K562 (cell line): ENCODE measurements at regions not wholly inside any gene's neighbourhood (a gene's known extent, or its start where the extent isn't known, plus 50 kb on each side); places are given as distances from the start of the nearest gene placed in this dataset.

Source experiments
- ATAC-seq: fragments of 200-7000 bp; cut with Tn5 transposase; 3 replicates; pipeline ENCODE4 v1.9.1; 2020; ENCODE audit warnings: moderate library complexity
- BruUV-seq: library from RNA; stranded (reverse); fragments of 400-500 nt; replicated peaks from 2 replicates; lab custom pipeline; 2021; lab: Mats Ljungman, UMichigan
- CTCF ChIA-PET: fragments of 300-600 bp; formaldehyde crosslinking; extraction: SDS; loops from one replicate; lab custom pipeline; 2021; ENCODE audit warnings: low intra/inter-chr PET ratio; lab: Yijun Ruan, JAX
- POLR2A ChIA-PET: fragments of 300-600, 350-650 bp; sonication (Branson Sonifier 250); formaldehyde crosslinking; extraction: SDS; loops from one replicate; lab custom pipeline; 2021; ENCODE audit warnings: antibody characterized with exemption, inconsistent platforms; lab: Yijun Ruan, JAX
- DNase-seq, 4 experiments: peaks; one replicate each; pipeline versions ENCODE4 v3.0.0 to v3.0.0-alpha.2; 2011 to 2018; ENCODE audit warnings: low spot score in 3 of 4, mixed read lengths in 3 of 4; ENCODE audit errors: extremely low read depth in 1 of 4
- FAIRE-seq: peaks from 2 replicates; lab custom pipeline; 2011; peaks lifted over from hg19 to GRCh38; lab: Jason Lieb, UNC
- H2AFZ ChIP-seq: 2 replicates; pipeline ENCODE4 v1.6.0; 2011; ENCODE audit warnings: low read depth, low read length, control low read depth, inconsistent platforms
- H3K27ac ChIP-seq: fragments of 200-600 bp; 3 replicates; pipeline ENCODE4 v1.8.0; 2011; ENCODE audit warnings: low read depth, mild to moderate bottlenecking, control low read depth, inconsistent platforms, low read length, moderate library complexity, mixed read lengths; ENCODE audit errors: extremely low read depth
- H3K27me3 ChIP-seq, 2 experiments: fragments of 300-600 bp in 1 of 2; 2 replicates in 1 of 2; 3 replicates in 1 of 2; pipeline versions ENCODE4 v1.6.0 to v1.8.0; 2011; ENCODE audit warnings: inconsistent platforms in 2 of 2, low read length in 2 of 2, mild to moderate bottlenecking in 1 of 2, mixed read lengths in 1 of 2, moderate library complexity in 1 of 2; ENCODE audit not compliant: control insufficient read depth in 2 of 2, insufficient read depth in 2 of 2
- H3K36me3 ChIP-seq: fragments of 300-600 bp; 3 replicates; pipeline ENCODE4 v1.8.0; 2011; ENCODE audit warnings: mild to moderate bottlenecking, low read length, inconsistent platforms; ENCODE audit not compliant: control insufficient read depth, insufficient read depth
- H3K4me1 ChIP-seq, 2 experiments: fragments of 200-600 bp in 1 of 2; replicated peaks in 1 of 2; 2 replicates in 1 of 2; 3 replicates in 1 of 2; pipeline versions ENCODE4 v1.5.1 to v1.8.0; 2011; ENCODE audit warnings: inconsistent platforms in 2 of 2, low read length in 2 of 2, mild to moderate bottlenecking in 1 of 2, mixed read lengths in 1 of 2, moderate library complexity in 1 of 2; ENCODE audit not compliant: control insufficient read depth in 2 of 2, insufficient read depth in 2 of 2
- H3K4me2 ChIP-seq: 2 replicates; pipeline ENCODE4 v1.6.1; 2011; ENCODE audit warnings: low read length, control low read depth, inconsistent platforms, mixed read lengths; ENCODE audit not compliant: insufficient read depth
- H3K4me3 ChIP-seq: fragments of 200-600 bp; sonication (generic), shearing (Covaris generic); 2 replicates; pipeline ENCODE4 v1.5.1; 2016; ENCODE audit warnings: control low read depth, inconsistent platforms
- H3K79me2 ChIP-seq: fragments of 200-600 bp; 3 replicates; pipeline ENCODE4 v1.8.0; 2011; ENCODE audit warnings: low read length, inconsistent platforms; ENCODE audit not compliant: control insufficient read depth, insufficient read depth
- H3K9ac ChIP-seq, 2 experiments: 2 replicates each; pipeline versions ENCODE4 v1.6.0 to v1.6.1; 2011; ENCODE audit warnings: low read depth in 2 of 2, low read length in 2 of 2, control low read depth in 1 of 2, inconsistent platforms in 1 of 2, mild to moderate bottlenecking in 1 of 2, mixed read lengths in 1 of 2; ENCODE audit not compliant: insufficient read depth in 1 of 2
- H3K9me1 ChIP-seq: one replicate; pipeline ENCODE4 v1.6.0; 2011; ENCODE audit warnings: inconsistent platforms, mild to moderate bottlenecking, low read length, moderate library complexity; ENCODE audit not compliant: control insufficient read depth, insufficient read depth
- H3K9me3 ChIP-seq: replicated peaks from 2 replicates; pipeline ENCODE4 v1.5.1; 2011; ENCODE audit warnings: low read depth, low read length, inconsistent platforms; ENCODE audit not compliant: control insufficient read depth, insufficient read depth
- H4K20me1 ChIP-seq: replicated peaks from 2 replicates; pipeline ENCODE4 v1.6.1; 2011; ENCODE audit warnings: low read length, inconsistent platforms, mixed read lengths; ENCODE audit not compliant: control insufficient read depth, insufficient read depth
- CC2D1A ChIP-seq: fragments of 450-650 bp; IDR thresholded peaks from 2 replicates; pipeline ENCODE4 v1.6.1; 2017; ENCODE audit warnings: mild to moderate bottlenecking
- EP400 ChIP-seq: fragments of 450-650 bp; IDR thresholded peaks from 2 replicates; pipeline ENCODE4 v1.6.1; 2017; ENCODE audit warnings: antibody characterized with exemption, mild to moderate bottlenecking, moderate library complexity
- FOXA3 ChIP-seq, 2 experiments: fragments of 450-650 bp in 1 of 2; sonication (generic) in 1 of 2; formaldehyde crosslinking; IDR thresholded peaks in 1 of 2; conservative IDR thresholded peaks in 1 of 2; 2 replicates each; pipeline versions ENCODE4 v1.4.0 to v1.8.0; 2020 to 2022; ENCODE audit warnings: mild to moderate bottlenecking in 2 of 2, missing genetic modification reagents in 1 of 2
- MAFG ChIP-seq: fragments of 450-650 bp; conservative IDR thresholded peaks from 2 replicates; pipeline ENCODE4 v1.6.1; 2016; ENCODE audit warnings: missing genetic modification characterization, missing compliant biosample characterization
- MEF2A ChIP-seq: IDR thresholded peaks from 2 replicates; pipeline ENCODE4 v1.6.1; 2011; ENCODE audit warnings: low read depth, mild to moderate bottlenecking, low read length, moderate library complexity; ENCODE audit not compliant: control insufficient read depth
- NR2C2 ChIP-seq, 2 experiments: fragments of 200-800 bp in 1 of 2; sonication (Bioruptor generic) in 1 of 2; sonication (generic) in 1 of 2; formaldehyde crosslinking in 1 of 2; IDR thresholded peaks; 2 replicates each; pipeline versions ENCODE4 v1.6.1 to v1.8.0; 2016 to 2022; ENCODE audit warnings: mild to moderate bottlenecking in 1 of 2, missing compliant biosample characterization in 1 of 2, missing genetic modification characterization in 1 of 2, missing genetic modification reagents in 1 of 2
- RBM34 ChIP-seq: fragments of 200-400 bp; formaldehyde crosslinking; IDR thresholded peaks from 2 replicates; pipeline ENCODE4 v1.6.1; 2018; ENCODE audit warnings: low read length, borderline replicate concordance; ENCODE audit not compliant: insufficient read depth
- SMARCE1 ChIP-seq: fragments of 450-650 bp; IDR thresholded peaks from 2 replicates; pipeline ENCODE4 v1.7.1; 2016; ENCODE audit warnings: mild to moderate bottlenecking
- TAL1 ChIP-seq: fragments of 450-650 bp; IDR thresholded peaks from 2 replicates; pipeline ENCODE4 v1.6.1; 2016; ENCODE audit warnings: mild to moderate bottlenecking
- TOE1 ChIP-seq, 2 experiments: fragments of 450-650 bp in 1 of 2; sonication (generic) in 1 of 2; formaldehyde crosslinking in 1 of 2; IDR thresholded peaks; 2 replicates each; pipeline versions ENCODE4 v1.7.1 to v1.8.0; 2016 to 2022; ENCODE audit warnings: borderline replicate concordance in 2 of 2, mild to moderate bottlenecking in 2 of 2, antibody characterized with exemption in 1 of 2, inconsistent platforms in 1 of 2, low read depth in 1 of 2, missing genetic modification reagents in 1 of 2, moderate library complexity in 1 of 2
- YBX1 ChIP-seq: fragments of 450-650 bp; IDR thresholded peaks from 2 replicates; pipeline ENCODE4 v1.7.1; 2016; ENCODE audit warnings: mild to moderate bottlenecking
- ZC3H4 ChIP-seq: sonication (generic); formaldehyde crosslinking; IDR thresholded peaks from 2 replicates; pipeline ENCODE4 v1.9.0; 2021; ENCODE audit warnings: missing genetic modification reagents, borderline replicate concordance
- ZFX ChIP-seq: sonication (generic); formaldehyde crosslinking; IDR thresholded peaks from 2 replicates; pipeline ENCODE4 v1.8.0; 2022; ENCODE audit warnings: mild to moderate bottlenecking, missing genetic modification reagents, moderate library complexity
- WGBS: fragments of 100-300 bp; shearing (Covaris generic); methylation state at CpG from one replicate; pipeline ENCODE4 v1.1.6; 2016; ENCODE audit warnings: low coverage, mixed read lengths; ENCODE audit not compliant: insufficient coverage; ENCODE audit errors: missing lambda C conversion rate; 5-methylcytosine and 5-hydroxymethylcytosine counted together
- in situ Hi-C: fragments of 300-500 bp; cut with MboI; formaldehyde crosslinking; loops from 4 replicates; pipeline ENCODE4 v1.15.0; 2018; ENCODE audit warnings: inconsistent platforms, mixed read lengths
- intact Hi-C: fragments of 100-400 bp; cut with micrococcal nuclease; formaldehyde crosslinking; loops from 2 replicates; pipeline ENCODE4 v1.14.2; 2022
- TF ChIP-seq, protein P1 (sequence below), 2 experiments: IDR thresholded peaks; 2 replicates each; pipeline ENCODE4 v1.6.1; 2012; ENCODE audit warnings: improper control_type of control experiment in 2 of 2, low read depth in 2 of 2, low read length in 2 of 2, borderline replicate concordance in 1 of 2

DNA sequence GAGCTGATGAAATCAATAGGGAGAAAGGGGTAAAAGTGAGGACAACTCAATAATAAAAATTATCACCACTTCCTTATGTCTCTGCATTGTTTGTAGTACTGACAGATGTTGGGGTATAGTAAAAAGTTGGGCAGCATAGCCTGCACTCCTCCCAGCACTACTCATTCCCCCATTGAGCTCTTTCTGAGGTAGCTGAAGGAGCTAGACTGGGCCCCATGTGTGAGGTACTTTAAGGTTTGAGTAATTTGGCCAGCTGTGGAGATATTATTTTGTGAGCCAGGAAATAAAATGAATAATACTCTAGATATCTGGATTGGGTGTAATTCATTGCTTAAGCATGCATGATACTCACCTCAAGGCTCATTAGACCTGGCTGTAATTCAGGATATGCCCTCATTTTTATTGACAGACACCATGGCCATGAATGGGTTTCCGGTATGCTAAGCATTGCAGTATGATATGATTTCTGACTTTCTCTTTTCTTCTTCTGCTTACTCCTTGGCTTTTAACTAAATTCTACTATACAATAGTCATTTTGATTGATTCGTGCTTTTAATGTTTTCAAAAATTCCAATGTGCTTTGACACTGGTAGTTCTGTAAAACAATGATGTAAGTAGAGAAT lies 283.9 kb upstream of the RIMS1 start:
- Histone ChIP-seq H3K4me2 (no peak overlapping the region), H3K9me3 (no peaks in the 10 kb centered on the region), H3K4me1 (no peaks in the 10 kb centered on the region), H3K9me1 (no peaks in the 10 kb centered on the region), H3K79me2 (no peaks in the 10 kb centered on the region), H3K27me3 (no peaks in the 10 kb centered on the region), H3K27ac (no peak overlapping the region), H3K9ac (no peak overlapping the region), H3K4me3 (no peak overlapping the region), H4K20me1 (no peaks in the 10 kb centered on the region), H3K36me3 (no peaks in the 10 kb centered on the region), H2AFZ (no peak overlapping the region)
- FAIRE-seq (no peak), DNase-seq (no peak), ATAC-seq (no peak)
- in situ Hi-C loops (no loop called here), intact Hi-C loops (no loop called here)
- BruUV-seq: no TSS peak
- ChIA-PET POLR2A (no interaction called here), CTCF (no interaction called here)
- TF ChIP-seq RBM34: no peak
- TF ChIP-seq TAL1: no peak
- TF ChIP-seq YBX1: no peak
- no peak for TF ChIP-seq TOE1 (IDR thresholded peaks at IDR 0.05; ENCODE audit: borderline replicate concordance)
- TF ChIP-seq TOE1 (CRISPR knock-in tag; IDR thresholded peaks at IDR 0.05; ENCODE audit: borderline replicate concordance, low read depth): no peak
- no peak for TF ChIP-seq CC2D1A
- no peak for TF ChIP-seq MAFG
- no peak for TF ChIP-seq SMARCE1
- no peak for TF ChIP-seq ZFX (CRISPR knock-in tag)
- no peak for TF ChIP-seq EP400
- TF ChIP-seq, protein P1, sequence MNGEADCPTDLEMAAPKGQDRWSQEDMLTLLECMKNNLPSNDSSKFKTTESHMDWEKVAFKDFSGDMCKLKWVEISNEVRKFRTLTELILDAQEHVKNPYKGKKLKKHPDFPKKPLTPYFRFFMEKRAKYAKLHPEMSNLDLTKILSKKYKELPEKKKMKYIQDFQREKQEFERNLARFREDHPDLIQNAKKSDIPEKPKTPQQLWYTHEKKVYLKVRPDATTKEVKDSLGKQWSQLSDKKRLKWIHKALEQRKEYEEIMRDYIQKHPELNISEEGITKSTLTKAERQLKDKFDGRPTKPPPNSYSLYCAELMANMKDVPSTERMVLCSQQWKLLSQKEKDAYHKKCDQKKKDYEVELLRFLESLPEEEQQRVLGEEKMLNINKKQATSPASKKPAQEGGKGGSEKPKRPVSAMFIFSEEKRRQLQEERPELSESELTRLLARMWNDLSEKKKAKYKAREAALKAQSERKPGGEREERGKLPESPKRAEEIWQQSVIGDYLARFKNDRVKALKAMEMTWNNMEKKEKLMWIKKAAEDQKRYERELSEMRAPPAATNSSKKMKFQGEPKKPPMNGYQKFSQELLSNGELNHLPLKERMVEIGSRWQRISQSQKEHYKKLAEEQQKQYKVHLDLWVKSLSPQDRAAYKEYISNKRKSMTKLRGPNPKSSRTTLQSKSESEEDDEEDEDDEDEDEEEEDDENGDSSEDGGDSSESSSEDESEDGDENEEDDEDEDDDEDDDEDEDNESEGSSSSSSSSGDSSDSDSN (IDR thresholded peaks at IDR 0.05; ENCODE audit: borderline replicate concordance in 1 of 2, low read depth in 2 of 2, low read length in 2 of 2): no peak
- no peak for TF ChIP-seq NR2C2 (CRISPR knock-in tag; IDR thresholded peaks at IDR 0.05)
- TF ChIP-seq NR2C2 (tag; IDR thresholded peaks at IDR 0.05): no peak
- TF ChIP-seq FOXA3 (CRISPR knock-in tag; conservative IDR thresholded peaks at IDR 0.05 in 1 of 2, IDR thresholded peaks at IDR 0.05 in 1 of 2): no peak
- TF ChIP-seq ZC3H4 (CRISPR knock-in tag): no peak
- TF ChIP-seq MEF2A: no peak
- WGBS: 0% methylated on average over 2 of the region's 2 CpGs
